ENCODE measurements at regions not wholly inside any gene's neighbourhood (a gene's known extent, or its start where the extent isn't known, plus 50 kb on each side); places are given as distances from the start of the nearest gene placed in this dataset.
A peak's percentile ranks its signal among the peaks of the same experiment; 100 is the strongest.

DNA sequence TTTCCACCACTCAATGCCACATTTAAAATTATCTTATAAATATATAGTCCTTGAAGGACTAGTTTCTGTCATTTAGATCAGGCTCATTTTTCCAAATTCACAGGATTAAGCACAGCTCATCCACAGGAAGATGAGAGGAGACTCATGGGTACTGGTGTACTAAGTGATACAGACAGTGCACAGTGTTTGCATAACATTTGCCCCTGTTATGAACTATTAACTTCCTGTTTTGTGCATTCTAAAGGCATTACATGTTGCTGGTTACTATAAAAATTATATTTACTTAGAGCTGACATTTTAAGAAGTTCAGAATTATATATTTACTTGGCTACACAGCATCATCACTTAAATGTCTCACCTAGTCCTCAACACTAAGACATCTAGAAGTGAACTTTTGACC lies 772.0 kb downstream of the TECRL start:
- DNase-seq, result no peak

DNA sequence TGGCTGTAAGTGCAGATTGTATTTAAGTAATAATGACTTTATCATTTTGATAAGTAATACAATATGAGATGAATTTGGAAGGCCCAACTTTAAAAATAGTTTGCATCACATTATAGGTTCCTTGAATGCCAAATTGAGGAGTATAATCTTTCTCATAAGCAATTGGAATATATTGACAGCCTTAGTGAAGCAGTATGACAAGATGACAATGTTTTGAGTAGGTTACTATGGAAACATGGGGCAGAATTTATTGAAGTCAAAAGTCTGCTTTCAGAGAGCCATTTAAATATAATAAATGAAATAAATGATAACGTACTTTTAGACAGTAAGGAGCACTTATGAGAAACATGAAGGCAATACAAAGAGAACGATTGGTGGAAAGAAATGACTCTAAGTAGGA lies 776.4 kb downstream of the TECRL start:
- no peak for DNase-seq

- peak in 1 of 58 donors; percentile 6 for DNase-seq
Measured at GRCh38 chr4:63620271-63620670, 789.0 kb downstream of the TECRL start.

DNA sequence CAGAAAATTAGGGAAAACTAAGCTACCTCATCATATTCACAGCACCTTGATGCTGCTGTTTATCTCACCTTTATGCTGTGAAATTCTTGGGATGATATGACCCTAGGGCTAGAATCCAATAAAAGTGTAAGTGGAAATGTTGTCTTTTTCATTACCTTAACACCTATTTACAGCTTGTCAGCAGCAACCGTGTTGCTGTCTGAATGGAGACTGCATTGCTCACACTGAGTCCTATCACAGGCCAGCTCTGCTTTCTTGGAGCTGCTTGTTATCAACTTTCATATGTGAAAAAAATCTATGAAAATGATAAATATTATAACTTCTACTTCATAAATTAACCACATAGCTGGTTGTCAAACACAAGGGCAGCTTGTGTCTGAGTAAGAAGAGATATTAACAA lies 789.5 kb downstream of the TECRL start:
- DNase-seq, result no peak

DNA sequence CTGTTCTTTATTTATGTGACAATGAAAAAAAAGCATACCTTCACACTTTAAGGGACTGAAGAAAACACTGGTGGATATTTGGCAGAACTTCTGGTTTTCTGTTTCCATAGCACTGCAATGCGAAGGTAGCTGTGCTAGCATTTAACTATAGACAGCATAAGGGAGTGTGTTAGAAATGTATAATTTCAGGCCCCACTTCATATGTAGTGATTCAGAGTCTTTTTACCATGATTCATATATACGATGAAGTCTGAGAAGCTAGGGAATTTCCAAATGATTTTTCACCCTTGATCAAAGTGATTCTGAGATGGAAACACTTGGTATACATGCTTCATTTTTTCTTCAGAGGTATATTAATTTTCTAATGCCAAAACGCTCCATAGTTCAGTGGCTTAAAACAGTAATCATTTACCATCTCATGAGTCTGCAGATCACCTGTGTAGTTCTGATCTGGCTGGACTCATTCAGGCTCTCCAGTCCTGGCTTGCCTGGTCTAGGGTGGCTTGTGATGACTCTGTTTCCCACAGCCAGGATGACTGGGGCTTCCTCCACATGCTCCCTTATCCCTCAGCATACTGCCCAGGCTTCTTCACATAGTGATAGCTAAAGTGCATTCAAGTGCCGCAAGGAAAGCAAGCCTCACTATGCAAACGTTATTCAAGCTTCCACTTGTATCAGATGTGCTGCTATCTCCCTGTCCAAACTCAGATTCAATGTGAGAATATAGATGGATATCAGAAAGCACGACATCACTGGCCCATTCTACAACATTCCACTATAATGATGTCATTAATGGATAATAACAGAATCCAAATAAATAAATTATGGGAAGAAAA lies 790.1 kb downstream of the TECRL start:
- DNase-seq, result peak in 1 of 58 donors; percentile 2

GRCh38 chr4:63607169-63607872 lies 801.9 kb downstream of the TECRL start:
- DNase-seq, result no peak

DNA sequence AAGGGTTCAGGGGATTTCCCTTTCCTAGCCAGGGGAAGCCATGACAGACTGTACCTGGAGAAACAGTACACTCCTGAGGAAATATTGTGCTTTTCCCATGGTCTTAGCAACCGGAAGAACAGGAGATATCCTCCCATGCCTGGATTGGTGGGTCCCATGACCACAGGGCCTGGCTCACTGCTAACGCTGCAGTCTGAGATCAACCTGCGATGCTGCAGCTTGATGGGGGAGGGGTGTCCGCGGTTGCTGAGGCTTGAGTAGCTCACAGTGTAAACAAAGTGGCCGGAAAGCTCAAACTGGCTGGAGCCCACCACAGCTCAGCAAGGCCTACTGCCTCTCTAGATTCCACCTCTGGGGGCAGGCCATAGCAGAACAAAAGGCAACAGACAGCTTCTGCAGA lies 819.5 kb downstream of the TECRL start:
- no peak for DNase-seq

DNA sequence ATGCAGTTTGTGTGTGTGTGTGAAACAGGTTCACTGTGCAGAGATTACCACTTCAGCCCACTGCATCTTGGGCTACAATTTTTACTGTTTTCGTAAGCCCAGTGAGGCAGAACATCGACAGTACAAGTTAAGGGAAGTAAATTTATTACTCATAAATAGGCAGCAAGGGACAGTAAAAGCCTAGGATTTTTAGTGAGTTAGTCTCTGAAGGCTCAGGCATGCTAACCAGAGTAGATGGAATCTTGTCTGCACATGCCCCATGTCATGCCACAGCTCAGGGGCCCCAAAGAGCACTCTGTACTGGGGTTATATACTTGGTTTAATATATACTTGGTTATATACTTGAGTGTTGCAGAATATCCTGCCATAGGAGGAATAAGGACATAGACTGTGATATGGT lies 825.7 kb downstream of the TECRL start:
- no peak for DNase-seq

DNA sequence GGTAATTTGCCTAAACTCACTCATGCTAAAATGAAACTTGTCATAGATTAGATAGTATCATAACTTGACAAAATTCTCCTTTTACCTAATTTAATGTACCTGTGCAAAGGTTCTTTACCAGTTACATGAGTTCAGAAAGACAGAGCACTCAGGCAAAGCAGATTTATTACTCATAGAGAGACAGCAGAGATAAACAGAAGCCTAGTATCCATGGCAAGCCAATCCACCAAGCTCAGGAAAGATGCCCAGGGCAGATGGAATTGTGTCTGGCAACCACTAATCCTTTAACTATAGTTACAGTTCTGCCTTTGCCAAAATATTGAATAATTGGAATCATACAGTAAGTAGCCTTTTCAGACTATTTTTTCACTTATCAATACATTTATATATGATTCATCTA lies 826.2 kb downstream of the TECRL start:
- no peak for DNase-seq

GRCh38 chr4:63580796-63581475 lies 828.3 kb downstream of the TECRL start:
- no peak for DNase-seq

GRCh38 chr4:63578383-63578782 lies 830.9 kb downstream of the TECRL start:
- DNase-seq, result no peak

DNA sequence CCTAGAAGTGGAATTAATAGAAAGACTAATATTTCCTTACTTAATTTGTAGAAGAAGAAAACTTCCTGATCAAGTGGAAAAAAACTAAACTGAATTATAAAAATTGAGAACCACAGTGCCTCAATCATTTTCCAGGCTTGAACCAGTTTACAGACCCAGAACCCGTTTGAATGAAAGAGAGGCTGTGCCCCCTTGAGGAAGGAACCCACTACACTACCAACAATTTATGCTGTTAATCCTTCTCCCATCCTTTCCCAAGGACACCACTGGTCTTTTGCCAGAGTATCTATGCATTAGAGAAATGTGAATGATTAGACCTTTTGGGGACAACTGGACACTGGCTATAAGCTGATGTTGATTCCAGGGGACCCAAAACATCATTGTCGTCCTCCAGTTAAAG lies 842.6 kb downstream of the TECRL start:
- no peak for DNase-seq

DNA sequence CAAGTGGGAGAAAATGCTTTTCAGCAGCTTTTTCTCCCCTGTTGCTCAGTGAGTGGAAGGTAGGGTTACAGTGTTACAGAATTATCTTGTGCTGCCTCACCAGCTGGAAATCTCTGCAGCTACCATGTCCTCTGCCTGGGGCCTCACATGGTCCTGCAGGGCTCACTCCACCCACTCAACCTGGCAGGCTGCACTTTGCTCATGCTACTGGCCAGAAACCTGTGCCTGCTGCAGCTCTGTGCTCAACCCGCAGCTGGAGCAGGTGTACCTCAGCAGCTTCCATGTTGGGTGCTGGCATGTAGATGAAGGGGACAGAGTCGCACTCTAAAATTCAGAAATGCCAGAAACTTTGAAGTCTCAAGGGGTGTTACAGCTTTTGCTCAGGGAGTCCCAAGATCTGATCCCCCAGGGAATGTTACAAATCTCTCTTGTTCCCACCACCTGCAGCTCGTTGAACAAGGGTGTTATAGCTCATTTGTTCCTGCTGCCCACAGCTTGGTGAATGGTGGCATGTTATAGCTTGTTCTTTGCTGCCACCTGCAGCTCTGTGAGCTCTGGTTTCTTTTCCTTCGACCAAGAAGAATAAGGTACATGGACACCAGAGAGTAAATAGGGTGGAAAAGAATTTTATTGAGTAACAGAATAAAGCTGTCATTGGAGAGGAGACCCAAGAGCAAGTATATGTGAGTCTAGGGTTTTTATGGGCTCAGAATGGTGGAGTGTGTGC lies 845.8 kb downstream of the TECRL start:
- peak in 4 of 58 donors; percentile 1 to 4 (median 4) for DNase-seq

DNA sequence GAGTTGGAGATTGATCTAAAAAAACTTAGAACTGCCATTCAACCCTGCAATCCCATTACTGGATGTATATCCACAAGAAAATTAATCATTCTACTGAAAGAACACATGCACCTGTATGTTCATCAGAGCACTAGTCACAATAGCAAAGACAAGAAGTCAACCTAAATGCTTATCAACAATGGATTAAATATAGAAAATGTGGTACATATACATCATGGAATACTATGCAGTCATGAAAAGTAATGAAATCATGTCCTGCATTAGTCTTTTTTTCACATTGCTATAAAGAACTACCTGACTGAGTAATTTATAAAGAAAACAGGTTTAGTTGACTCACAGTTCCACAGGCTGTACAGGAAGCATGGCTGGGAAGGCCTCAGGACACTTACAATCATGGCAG lies 850.5 kb downstream of the TECRL start:
- DNase-seq, result no peak

DNA sequence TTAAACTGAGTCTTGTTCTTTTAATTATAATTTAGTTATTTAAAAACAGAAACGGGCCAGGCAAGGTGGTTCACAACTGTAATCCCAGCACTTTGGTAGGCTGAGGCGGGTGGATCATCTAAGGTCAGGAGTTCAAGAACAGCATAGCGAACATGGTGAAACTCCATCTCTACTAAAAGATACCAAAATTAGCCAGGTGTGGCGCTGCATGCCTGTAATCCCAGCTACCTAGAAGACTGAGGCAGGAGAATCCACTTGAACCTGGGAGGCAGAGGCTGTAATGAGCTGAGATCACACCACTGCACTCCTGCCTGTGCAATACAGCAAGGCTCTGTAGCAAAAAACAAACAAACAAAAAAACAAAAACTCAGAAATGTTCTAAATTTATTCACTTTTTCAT lies 852.9 kb downstream of the TECRL start:
- no peak for DNase-seq

- DNase-seq, result no peak
Measured at GRCh38 chr4:63553123-63553522, 856.1 kb downstream of the TECRL start.

GRCh38 chr4:63541828-63542227 lies 867.4 kb downstream of the TECRL start:
- DNase-seq, result no peak

DNA sequence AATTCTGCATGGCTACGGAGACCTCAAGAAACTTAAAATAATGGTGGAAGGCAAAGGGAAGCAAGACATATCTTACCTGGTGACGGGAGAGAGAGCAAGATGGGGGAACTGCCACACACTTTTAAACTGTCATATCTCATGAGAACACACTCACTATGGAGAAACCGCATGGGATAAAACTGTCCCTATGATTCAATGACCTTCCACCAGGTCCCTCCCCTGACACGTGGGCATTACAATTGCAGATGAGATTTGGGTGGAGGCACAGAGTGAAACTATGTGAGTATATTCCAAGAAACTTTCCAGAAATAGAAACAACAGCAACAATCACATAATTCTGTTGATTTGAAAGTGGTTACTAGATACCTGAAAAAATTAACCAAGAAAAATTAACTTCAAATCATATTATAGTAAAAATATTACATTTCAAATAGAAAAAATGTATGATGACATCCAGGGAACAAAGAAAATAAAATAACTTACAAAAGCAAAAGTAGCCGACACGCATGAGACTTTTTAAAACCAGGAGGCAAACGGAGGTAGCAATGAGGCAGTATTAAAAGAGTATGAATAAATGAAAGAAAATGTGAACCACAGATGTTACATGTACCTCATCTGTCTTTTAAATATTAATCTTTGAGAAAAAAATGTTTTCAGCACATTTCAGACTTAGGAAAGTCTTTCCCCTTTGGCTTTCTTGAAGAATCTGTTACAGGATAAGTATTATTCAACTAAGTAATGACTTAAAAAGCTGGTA lies 879.5 kb downstream of the TECRL start:
- no peak for DNase-seq

DNA sequence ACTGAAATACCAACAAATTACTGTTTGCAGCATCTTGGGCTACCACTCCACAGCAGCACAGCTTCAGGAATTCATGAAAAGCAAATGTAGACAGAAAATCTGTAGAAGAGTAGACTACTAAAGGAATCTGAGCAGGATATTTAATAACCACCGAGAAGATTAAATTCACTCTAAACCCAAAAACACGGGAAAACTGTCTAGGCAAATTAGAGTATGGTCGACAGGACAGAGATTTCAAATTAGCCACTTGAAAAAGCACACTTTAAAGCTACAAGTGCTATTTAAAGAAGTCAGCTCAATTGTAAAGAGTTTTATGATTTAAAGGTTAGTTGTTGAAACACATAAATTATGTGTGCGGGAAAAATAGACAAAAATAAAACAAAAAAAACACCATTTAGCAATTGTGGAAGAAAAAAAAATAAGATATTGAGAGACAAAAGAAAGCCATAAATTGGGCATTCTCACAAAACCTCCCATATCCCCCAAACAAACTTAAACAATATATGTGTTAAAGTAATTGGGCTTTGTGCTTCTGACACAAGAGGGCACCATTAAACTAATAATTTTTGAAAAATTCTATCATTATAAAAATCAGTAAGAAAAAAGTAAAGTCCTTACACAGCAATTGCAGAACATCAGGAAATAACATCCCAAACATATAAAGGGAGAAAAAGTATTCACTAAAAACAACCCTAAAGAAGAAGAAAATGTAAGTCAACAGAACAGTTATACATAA lies 880.8 kb downstream of the TECRL start:
- DNase-seq, result no peak

DNA sequence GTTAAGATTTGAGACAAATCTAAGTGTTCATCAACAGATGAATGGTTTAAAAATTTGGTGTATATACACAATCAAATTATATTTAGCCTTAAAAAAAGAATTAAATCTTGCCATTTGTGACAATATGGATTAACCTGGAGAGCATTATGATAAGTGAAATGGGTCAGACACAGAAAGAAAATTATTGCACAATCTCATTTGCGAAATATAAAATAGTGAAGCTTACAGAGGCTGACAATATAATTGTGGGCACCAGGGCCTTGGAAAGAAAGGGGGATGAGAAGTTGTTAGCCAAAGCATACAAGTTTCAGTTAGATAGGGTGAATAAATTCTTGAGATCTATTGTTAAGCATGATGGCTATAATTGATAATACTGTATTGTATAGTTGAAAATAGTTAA lies 883.0 kb downstream of the TECRL start:
- DNase-seq, result no peak

Data from anterior cingulate cortex (tissue), 58 donors.